ENCODE measurements at regions not wholly inside any gene's neighbourhood (a gene's known extent, or its start where the extent isn't known, plus 50 kb on each side); places are given as distances from the start of the nearest gene placed in this dataset.

DNA sequence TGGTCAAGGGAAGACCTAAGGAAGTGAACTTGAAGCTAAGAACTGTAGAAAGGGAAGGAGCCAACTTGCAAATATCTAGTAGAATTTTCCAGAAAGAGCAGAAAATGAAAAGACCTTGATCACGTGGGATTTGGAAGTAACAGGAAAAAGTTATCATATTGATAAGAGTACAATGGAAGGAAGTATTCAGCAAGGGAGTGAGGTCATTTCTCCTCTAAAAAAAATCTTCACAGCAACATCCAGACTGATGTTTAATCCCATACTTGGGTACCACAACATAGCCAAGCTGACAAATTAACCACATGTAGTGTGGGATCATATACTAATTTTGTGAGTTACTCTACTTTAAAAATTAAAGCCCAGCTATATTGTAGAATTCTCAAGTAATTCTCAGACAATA, 207.0 kb upstream of the CXCL12 start:
- DNase-seq, result no peak

DNA sequence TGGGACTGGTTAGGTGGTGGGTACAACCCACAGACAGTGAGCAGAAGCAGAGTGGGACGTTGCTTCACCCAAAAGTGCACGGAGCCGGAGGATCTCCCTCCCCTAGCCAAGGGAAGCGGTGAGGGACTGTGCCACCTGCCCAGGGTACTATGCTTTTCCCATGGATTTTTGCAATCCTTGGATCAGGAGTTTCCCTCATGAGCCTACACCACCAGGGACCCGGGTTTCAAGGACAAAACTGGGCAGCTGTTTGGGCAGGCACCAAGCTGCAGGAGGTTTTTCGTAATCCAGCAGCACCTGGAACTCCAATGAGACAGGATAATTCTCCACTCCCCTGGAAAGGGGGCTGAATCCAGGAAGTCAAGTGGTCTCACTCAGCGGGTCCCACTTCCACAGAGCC, 209.1 kb upstream of the CXCL12 start:
- intact Hi-C loops (cut with DNase I), result no loop called here

More for the DNA sequence above, 207.0 kb upstream of the CXCL12 start:
- intact Hi-C loops (cut with DNase I), result no loop called here

DNA sequence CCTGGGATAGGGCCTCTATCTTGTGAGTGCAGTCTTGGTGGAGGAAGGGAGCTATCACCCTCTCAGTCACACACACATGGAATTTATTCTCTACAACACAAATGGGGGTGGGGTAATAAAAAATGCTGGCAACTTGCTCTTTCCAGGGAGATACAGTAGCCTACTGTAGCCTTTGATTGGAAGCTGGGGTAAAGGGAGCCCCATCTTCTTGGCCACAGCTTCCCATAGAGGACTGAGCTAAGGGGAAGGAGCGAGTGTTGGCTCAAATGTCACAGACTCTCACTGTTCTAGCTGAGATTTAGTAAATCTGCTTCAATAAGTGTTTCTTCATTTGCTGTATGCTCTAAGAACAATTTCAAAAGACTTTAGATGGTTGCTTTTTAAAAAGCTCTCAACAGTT, 222.2 kb upstream of the CXCL12 start:
- intact Hi-C loops (cut with DNase I), result no loop called here
- DNase-seq, result no peak

More for the DNA sequence above, 209.1 kb upstream of the CXCL12 start:
- no peak for DNase-seq

DNA sequence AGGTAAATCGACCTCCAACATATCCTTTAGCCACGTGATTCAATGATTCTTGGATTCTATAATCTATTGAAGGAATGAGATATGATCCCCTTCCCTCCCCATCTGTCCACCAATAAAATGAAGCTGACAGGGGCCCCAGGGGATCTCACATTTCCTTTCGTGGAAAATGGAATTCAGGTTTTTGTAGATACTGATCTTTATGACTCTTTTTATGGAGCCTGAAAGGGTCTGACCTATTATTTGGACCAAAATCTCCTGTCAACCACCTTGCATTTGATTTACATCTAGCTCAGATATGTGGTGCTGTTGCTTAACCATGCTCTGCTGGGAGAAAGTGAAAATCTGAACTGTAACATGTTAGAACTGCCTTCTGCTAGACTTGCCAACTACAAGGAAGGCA, 234.0 kb upstream of the CXCL12 start:
- intact Hi-C loops (cut with DNase I), result no loop called here
- no peak for DNase-seq

DNA sequence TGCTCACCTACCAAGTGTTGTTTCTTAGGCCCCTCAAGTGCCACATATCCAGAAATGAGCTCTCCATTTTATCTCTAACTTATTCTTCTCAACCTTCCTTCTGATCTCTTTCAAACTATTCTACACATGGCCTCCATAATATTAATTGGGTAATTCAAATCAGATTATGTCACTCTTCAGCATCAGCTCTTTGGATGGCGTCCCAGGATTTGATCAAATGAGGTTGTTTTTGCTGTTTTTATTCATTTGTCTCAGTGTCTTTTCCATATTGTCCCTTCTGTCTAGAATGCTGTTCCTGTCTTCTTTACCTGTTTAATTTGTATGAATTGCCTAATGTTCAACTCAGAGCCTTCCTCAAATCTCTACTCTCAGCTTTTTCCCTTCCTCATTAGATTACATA, 234.6 kb upstream of the CXCL12 start:
- DNase-seq, result no peak
- intact Hi-C loops (cut with DNase I), result no loop called here

DNA sequence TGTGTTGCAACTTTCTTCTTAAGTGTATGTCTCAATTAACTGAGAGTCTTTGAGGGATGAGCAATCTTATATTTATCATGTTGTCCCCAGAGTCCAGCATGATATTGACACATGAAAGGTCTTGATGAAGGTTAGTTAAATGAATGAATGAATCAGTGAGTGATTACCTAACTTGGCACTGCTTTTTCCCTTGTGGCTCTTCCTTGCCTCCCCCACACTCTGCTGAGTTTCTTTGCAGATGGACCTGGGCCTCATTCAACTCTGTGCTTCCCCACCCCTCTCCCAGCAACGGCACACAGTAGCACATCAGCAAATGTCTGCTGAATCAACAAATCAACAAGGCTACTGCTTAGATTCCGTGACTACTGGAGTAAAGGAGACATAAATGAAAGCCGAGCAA, 235.1 kb upstream of the CXCL12 start:
- no peak for DNase-seq
- intact Hi-C loops (cut with DNase I), result no loop called here

DNA sequence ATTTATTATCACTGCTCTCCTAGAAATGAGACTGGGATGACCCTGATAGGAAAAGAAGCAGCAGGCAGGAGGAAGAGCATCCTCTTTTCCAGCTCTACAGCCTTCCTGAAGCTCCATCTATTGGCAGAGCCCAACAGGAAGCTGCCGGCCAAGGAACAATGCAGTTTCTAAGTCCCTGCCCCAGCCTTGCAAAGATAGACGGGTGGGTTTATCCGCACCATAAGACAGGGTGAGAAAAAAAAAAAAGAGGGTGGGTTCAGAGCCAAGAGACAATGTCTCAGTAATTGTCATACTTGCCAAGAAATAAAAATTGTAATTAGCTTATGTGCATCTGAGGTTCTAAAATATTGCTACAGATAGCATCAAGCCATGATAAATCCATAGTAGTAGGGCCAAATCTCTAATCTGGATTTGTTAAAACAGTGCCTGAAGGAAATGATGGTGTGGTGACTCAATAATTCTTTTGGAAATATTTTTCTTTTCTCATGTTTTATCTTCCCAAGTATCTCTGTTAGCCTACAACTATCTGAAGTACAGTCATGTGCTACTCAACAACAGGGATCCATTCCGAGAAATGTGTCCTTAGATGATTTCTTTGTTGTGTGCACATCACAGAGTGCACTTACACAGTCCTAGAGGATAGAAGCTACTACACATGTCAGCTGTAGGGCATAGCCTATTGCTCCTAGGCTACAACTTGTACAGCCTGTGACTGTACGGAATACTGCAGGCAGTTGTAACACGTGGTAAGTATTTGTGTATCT, 242.9 kb upstream of the CXCL12 start:
- DNase-seq, result no peak
- intact Hi-C loops (cut with DNase I), result no loop called here

DNA sequence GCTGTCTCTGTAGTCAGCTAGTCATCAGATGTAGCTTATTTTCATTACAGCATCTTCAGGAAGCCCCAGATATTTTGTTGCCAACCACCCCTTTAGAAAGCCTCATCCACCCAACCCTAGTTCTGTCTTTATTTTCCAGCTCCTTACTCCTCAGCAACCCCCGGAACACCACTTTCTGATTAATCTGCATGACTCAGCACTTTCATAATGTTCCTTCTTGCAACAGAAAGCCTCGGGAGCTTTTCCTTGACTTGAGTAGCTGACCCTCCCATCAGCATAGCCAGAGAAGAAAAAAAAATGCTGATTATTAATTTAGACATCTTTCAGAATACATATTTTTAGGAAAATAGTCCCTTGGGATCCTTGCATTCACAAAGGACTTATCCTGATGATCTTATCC, 244.0 kb upstream of the CXCL12 start:
- DNase-seq, result no peak
- intact Hi-C loops (cut with DNase I), result no loop called here

DNA sequence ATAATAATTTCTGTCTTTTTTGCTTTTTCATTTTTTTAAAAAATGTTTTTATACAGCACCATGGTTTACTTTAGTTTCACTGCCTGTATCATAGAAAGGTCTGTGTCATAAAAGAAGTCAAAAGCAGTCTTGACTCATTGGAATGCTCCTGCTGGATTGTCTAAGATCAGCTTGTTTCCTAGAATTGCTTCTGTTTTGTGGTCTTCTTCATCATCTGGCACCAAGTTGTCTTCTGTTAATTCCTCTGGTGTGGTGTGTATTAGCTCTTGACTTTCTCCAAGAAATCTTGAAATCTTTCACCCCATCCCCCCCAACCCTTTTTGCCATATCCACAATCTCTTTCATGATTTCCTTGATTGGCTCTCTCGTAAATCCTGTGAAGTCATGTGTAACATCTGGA, 250.3 kb upstream of the CXCL12 start:
- DNase-seq, result no peak
- intact Hi-C loops (cut with DNase I), result no loop called here

DNA sequence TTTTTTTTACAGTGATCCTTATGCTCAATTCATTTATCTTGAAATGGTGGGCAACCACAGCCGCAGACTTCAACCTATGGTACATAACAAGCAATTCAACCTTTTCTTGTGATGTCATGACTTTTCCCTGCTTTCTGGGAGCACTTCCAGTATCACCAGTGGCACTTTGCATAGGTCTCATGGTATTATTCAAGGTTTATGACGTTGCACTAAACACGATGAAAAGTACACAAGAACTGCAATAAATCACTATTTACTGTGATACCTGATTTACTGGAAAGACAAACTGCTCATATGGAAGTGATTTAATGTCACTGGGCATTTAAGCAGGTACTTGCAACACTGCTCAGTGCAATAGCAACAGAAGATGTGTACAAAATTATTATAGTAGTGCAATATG, 251.7 kb upstream of the CXCL12 start:
- intact Hi-C loops (cut with DNase I), result no loop called here
- no peak for DNase-seq

DNA sequence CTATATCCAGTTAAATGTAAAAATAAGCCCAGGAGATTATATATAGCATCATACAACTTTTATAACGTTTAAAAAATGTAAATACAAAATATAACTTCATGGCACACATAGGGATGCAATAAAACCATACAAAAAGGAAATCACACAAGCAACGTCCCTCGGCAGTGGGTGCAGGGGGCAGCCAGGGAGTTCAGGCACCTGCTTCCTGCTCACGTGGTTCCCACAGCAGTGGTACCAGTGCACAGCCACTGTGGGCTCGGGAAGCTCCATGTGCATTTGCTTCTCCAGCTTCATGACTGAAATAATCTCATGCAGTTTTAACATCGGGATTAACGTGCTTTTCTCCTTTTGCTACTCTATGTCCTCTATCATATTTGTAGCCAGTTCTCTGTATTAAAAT, 255.5 kb upstream of the CXCL12 start:
- intact Hi-C loops (cut with DNase I), result no loop called here
- no peak for DNase-seq

DNA sequence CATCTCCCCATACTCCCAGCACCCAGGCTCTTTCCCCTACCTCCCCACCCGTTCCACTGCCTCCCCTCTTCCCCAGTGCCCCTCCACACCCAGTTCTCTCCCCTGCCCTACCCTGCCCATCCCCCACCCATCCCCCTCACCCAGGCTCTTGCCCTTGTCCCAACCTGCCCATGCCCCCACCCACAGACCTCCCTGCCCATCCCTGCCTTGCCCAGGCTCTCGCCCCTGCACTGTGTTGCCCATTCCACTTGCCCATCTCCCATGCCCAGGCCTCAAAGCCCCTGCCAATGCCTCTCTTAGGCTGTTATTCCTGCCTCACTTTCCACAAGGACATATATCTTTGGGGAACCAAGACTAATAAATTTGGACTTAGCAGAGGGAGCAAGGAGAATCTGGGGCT, 262.6 kb upstream of the CXCL12 start:
- intact Hi-C loops (cut with DNase I), result no loop called here
- DNase-seq, result no peak

DNA sequence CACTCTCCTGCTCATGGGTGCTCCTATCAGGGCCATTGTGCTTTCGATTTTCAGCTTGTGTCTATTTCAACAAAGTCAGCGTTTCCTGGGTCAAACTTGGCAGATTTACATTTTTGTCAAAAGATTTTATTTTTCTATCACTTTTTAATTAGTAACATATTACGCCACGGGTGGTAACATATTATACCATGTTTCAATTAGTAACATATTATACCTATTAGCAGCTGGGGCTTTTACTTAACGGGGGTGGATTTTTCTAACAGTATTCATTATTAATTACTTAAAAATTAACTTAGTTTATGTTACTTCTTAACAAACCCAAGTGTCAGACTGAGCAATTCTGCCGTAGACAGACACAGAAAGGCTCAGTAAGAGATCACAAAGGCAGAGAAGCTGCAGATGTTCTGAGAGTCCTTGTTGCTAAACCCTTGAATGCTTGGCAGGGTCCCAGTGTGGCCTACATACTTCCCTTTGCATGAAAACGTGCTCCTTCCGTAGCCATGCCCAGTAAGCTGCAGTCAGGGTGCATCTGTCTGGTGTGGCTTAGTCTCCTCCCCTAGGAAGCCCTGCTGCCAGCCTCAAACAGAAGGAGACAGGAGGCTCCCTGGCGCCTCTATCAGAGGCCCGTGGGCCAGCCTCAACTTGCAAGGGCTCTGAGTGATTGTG, 263.1 kb upstream of the CXCL12 start:
- DNase-seq, result peak in 1 of 10 donors; percentile 81
- intact Hi-C loops (cut with DNase I), result no loop called here

DNA sequence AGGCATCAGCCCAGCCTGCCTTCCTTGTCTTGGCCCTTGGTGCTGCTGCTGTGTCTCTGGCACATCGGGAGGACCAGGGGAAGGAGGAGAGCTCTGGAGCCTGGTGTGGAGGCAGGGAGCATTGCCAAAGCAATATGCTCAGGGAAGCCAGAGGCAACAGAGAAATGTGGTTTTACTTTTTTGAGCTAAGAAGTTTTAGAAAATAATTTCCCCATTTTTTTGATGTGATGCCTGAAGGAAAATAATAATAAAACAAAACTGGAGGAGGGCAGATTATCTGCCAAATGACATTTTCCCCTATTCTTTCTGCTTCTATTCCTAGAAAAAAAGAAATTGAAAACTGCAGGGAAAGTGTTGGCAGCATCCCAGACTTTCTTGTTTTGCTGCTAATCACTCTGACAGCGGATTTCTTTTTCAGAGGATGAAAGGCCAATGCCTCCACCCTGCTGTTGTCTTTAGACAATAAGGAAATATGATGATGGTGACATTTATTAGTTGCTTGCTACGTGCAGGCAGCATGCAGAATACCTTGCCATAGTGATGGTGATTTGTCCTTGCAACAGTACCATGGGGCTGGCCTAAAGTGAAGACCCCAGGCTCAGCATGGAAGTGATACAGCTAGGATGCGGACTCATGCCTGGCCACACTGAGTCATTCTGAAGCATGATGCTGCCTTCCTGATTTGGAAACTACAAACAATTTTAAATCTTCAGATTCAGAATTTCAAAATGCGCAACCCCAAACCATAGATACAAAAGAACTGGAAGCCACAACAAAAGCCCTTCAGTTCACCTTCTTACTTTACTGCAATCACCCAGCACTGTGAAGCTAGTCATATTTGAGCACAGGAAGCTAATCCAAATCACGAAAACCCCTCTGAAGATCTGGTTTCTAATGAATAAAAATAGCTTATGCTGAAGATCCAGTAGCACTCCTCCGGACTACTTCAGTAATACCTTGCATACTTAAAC, 260.2 kb upstream of the TMEM72 start:
- intact Hi-C loops (cut with DNase I), result no loop called here
- DNase-seq, result peak in 1 of 10 donors; percentile 79

DNA sequence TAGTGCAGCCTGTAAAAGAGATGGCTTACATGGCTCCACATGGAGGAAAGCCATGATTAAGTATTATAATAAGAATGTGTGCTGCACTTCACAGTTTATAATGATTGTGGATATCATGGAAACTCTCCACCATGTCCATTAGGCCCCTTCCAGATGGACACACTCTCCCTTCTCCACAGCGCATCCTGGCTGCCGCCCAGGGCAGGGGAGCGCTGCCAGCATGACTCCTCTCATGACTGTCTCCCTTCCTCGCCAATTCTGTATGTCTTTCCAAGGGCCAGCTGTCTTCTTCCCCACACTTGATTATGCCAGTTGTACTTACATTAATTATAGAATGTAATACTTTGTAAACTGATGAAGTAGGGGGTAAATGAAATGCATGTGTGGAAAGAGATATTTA, 259.3 kb upstream of the TMEM72 start:
- intact Hi-C loops (cut with DNase I), result no loop called here
- DNase-seq, result no peak

DNA sequence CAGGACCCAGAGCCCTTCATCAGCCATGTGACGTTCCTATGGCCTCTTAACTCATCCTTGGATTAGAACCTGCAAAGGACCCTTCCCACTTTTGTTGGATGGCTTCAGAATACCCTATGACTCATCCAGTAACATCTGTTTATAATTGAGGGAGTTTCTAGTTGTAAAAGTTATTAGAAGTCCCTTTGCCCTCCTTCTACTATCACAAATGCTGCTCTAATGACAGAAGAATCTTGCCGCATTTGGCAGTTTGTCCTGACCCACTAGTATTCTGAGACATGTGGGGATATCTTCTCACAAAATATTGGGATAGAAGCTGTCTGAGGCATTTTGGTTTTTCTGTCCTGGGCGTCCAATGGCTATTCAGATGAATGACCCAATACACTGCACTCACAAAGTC, 251.8 kb upstream of the TMEM72 start:
- no peak for DNase-seq
- intact Hi-C loops (cut with DNase I), result no loop called here

DNA sequence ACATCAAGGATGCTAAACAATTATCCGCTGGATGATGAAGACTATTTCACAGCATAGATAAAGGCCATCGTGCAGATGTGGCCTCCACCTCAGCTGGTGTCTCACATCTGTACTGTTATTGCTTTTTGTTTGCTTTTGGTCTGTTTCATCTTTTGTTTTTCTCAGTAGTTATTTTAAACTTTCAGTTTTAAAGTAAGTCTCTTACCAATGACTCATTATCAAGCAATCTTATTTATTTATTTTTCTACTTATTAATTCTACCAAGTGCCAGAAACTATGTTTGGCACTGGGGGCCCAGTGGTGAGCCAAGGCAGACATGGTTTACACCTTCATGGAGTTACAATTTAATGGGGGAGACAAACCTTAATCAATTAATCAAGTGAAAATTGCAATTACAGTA, 250.9 kb upstream of the TMEM72 start:
- intact Hi-C loops (cut with DNase I), result no loop called here
- no peak for DNase-seq

DNA sequence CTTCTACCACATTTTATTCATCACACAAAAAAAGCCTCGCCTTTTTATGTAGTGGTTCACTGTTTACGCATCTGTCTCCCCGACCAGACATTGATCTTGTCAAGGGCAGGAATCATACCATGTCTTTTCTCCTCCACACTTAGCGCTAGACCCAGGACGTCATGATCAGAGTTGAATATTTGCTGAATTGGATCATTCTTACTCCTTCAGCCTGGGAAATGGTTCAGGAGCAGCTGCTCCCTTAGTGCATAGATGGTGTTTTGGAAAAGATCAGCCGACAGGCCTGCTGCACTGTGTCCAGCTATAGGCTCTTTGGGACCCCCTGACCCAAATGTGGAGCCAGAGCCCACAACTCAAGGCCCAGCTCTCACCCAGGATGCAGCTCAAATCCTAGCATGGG, 249.1 kb upstream of the TMEM72 start:
- no peak for DNase-seq
- intact Hi-C loops (cut with DNase I), result no loop called here

DNA sequence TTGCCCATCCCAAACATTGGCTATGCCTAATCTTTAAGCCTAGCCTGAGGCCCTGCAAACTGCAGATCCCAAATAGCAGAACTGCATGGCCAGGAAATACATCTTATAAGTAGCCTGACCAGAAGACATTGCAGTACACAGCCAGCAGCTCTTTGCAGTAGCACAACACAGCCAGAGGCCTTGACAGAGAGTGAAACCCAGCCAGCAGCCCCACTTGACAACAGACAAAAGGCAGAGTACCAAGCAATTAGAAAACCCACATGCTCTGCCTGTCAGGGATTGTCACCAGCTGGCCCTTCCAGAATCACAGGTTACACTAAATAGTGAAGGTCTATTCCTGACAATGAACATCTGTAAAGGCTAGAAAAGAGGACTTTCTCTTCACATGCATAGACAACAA, 242.8 kb upstream of the TMEM72 start:
- DNase-seq, result no peak
- intact Hi-C loops (cut with DNase I), result no loop called here

DNA sequence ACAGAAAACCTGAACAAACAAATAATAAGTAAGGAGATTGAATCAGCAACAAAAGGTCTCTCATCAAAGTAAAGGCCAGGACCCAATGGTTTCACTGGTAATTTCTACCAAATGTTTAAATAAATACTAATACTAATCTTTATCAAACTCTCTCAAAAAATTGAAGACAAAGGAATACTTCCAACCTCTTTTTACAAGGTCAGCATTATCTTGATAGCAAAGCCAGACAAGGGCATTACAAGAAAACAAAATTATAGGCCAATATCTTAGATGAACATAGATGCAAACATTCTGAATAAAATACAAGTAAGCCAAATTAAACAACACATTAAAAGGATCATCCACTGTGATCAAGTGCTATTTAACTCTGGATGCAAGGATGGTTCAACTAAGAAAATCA, 239.8 kb upstream of the TMEM72 start:
- no peak for DNase-seq
- intact Hi-C loops (cut with DNase I), result no loop called here

DNA sequence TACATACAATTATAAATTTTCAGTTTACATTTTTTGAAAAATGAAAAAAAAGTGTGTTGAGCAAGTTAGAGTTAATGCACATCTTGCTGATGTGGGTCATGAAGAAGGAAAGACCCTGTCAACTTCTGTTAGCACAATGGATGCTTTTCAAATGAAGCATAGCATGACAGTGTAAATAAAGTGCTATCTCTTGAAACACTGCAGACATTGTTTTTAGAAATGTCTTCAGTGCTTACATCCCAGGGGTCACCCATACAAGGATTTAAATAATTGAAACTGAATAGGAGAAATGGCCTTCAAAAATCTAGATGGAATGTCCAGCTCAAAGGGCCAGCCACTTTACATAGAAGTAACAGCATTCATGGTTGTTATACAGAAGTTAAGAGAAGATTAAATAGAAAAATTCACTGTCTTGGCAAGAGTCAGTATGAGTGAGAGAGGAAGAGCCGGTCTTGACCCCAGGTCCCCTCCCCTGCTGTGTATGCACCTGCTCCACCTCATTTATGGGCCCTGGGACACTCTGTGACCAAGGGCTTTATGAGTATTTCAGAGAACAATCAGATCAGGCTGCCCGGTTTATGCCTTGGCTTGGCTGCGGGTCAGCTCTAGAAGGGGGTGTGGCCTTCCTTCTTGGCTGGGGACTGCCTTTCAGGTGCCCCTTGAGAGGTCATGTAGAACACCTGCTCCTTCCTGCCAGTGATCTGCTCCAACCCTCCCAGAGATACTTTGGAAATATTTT, 237.7 kb upstream of the TMEM72 start:
- no peak for DNase-seq
- intact Hi-C loops (cut with DNase I), result no loop called here
